ENCODE measurements at regions not wholly inside any gene's neighbourhood (a gene's known extent, or its start where the extent isn't known, plus 50 kb on each side); places are given as distances from the start of the nearest gene placed in this dataset.

DNA sequence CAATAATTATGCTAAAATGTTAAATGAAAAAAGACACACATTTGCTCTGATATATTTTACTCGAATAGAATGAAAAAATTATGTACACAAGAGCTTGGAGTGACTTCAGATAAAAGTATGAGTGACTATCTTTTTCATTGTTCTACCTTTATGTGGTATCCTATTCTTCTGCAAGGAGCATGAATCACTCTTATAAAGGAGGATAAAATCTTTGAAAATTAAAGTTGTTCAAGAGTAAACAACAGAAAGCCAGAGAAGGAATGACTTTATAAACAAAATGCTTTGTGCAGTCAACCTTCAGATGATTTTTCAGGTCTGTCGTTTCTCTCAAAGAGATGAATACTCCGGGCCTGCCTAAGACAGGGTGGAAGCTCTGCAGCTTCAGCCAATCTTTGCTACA, 215.3 kb downstream of the FOXA2 start:
- TF ChIP-seq TAF1 (conservative IDR thresholded peaks at IDR 0.05), result no peak
- no peak for TF ChIP-seq NR2F2 (IDR thresholded peaks at IDR 0.05)
- TF ChIP-seq FOXA1 (IDR thresholded peaks at IDR 0.05), result no peak
- no peak for TF ChIP-seq HNF4G (IDR thresholded peaks at IDR 0.05)
- no peak for TF ChIP-seq GABPA (IDR thresholded peaks at IDR 0.05 in 1 of 2, conservative IDR thresholded peaks at IDR 0.05 in 1 of 2)
- TF ChIP-seq RXRA (IDR thresholded peaks at IDR 0.05), result no peak
- TF ChIP-seq, protein P1, sequence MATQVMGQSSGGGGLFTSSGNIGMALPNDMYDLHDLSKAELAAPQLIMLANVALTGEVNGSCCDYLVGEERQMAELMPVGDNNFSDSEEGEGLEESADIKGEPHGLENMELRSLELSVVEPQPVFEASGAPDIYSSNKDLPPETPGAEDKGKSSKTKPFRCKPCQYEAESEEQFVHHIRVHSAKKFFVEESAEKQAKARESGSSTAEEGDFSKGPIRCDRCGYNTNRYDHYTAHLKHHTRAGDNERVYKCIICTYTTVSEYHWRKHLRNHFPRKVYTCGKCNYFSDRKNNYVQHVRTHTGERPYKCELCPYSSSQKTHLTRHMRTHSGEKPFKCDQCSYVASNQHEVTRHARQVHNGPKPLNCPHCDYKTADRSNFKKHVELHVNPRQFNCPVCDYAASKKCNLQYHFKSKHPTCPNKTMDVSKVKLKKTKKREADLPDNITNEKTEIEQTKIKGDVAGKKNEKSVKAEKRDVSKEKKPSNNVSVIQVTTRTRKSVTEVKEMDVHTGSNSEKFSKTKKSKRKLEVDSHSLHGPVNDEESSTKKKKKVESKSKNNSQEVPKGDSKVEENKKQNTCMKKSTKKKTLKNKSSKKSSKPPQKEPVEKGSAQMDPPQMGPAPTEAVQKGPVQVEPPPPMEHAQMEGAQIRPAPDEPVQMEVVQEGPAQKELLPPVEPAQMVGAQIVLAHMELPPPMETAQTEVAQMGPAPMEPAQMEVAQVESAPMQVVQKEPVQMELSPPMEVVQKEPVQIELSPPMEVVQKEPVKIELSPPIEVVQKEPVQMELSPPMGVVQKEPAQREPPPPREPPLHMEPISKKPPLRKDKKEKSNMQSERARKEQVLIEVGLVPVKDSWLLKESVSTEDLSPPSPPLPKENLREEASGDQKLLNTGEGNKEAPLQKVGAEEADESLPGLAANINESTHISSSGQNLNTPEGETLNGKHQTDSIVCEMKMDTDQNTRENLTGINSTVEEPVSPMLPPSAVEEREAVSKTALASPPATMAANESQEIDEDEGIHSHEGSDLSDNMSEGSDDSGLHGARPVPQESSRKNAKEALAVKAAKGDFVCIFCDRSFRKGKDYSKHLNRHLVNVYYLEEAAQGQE (IDR thresholded peaks at IDR 0.05), result no peak
- no peak for TF ChIP-seq YY1 (IDR thresholded peaks at IDR 0.05)
- no peak for TF ChIP-seq ATF3 (IDR thresholded peaks at IDR 0.05)
- no peak overlapping the region for H3K27ac ChIP-seq (ENCODE audit: low read depth in 1 of 2, low read length in 2 of 2)
- 74% methylated on average over 3 of the region's 3 CpGs for WGBS
- no peak overlapping the region for H3K9ac ChIP-seq (ENCODE audit: low read depth in 1 of 2, low read length in 2 of 2)
- no peaks in the 10 kb centered on the region for H3K36me3 ChIP-seq (ENCODE audit: control insufficient read depth in 4 of 4, insufficient read depth in 3 of 4, low read depth in 1 of 4, low read length in 3 of 4)
- H3K9me3 ChIP-seq (ENCODE audit: control insufficient read depth in 4 of 4, low read length in 3 of 4), result no peaks in the 10 kb centered on the region
- no peaks in the 10 kb centered on the region for H3K27me3 ChIP-seq (ENCODE audit: control insufficient read depth in 4 of 4, insufficient read depth in 4 of 4, low read length in 3 of 4)
- DNase-seq (ENCODE audit: low spot score), result no peak
- no peaks in the 10 kb centered on the region for H3K4me1 ChIP-seq (ENCODE audit: control insufficient read depth in 4 of 4, insufficient read depth in 4 of 4, low read length in 3 of 4)
- H3K4me3 ChIP-seq (ENCODE audit: low read depth in 1 of 3, low read length in 3 of 3), result no peak overlapping the region

DNA sequence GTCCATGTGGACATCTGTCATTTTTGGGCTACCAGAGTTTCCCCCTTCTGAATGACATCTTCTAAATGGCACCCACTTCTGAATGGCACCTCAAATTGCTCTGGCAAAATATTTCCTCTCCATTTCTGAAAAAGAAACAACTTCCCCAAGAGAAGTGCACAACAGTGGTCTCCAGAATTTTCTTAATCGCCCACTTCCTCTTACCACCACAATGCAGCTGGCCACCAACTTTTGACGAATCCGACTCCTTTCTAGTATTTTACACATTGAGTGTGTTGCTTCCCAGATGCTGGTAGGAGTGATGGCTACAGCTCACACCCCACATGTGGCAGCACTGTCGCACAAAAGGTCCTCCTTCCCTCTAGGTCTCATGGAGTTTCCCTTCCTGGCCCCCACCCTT, 216.1 kb downstream of the FOXA2 start:
- no peaks in the 10 kb centered on the region for H3K4me1 ChIP-seq (ENCODE audit: control insufficient read depth in 4 of 4, insufficient read depth in 4 of 4, low read length in 3 of 4)
- DNase-seq (ENCODE audit: low spot score), result no peak
- no peak for TF ChIP-seq RAD21 (IDR thresholded peaks at IDR 0.05)
- TF ChIP-seq HNF4A (conservative IDR thresholded peaks at IDR 0.05), result no peak
- no peak for TF ChIP-seq NR2F2 (IDR thresholded peaks at IDR 0.05)
- TF ChIP-seq ATF3 (IDR thresholded peaks at IDR 0.05), result no peak
- TF ChIP-seq MAX (IDR thresholded peaks at IDR 0.05), result no peak
- WGBS, result 84% methylated on average over 4 of the region's 4 CpGs
- no peak overlapping the region for H3K27ac ChIP-seq (ENCODE audit: low read depth in 1 of 2, low read length in 2 of 2)
- no peaks in the 10 kb centered on the region for H3K9me3 ChIP-seq (ENCODE audit: control insufficient read depth in 4 of 4, low read length in 3 of 4)
- H3K36me3 ChIP-seq (ENCODE audit: control insufficient read depth in 4 of 4, insufficient read depth in 3 of 4, low read depth in 1 of 4, low read length in 3 of 4), result no peaks in the 10 kb centered on the region
- H3K27me3 ChIP-seq (ENCODE audit: control insufficient read depth in 4 of 4, insufficient read depth in 4 of 4, low read length in 3 of 4), result no peaks in the 10 kb centered on the region
- H3K9ac ChIP-seq (ENCODE audit: low read depth in 1 of 2, low read length in 2 of 2), result no peak overlapping the region
- H3K4me3 ChIP-seq (ENCODE audit: low read depth in 1 of 3, low read length in 3 of 3), result no peak overlapping the region

DNA sequence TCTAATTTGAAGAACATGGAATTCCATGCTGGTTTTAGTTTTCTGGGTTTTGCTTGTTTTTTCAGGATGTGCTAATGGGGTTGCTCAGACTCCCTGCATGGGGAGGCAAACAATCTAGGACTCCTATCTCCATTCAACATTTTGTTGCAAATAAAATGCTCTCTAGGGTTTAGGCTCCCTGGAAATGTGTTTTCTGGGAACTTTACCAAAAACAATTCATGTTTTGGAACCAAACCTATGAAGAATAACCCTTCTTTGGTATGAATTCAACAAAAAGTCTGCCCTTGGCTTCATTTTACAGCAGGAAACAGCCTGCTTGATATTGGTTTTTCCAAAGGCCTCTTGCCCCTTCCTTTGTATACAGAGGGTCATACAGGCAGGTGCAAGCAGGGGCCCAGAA, 217.7 kb downstream of the FOXA2 start:
- H3K4me1 ChIP-seq (ENCODE audit: control insufficient read depth in 4 of 4, insufficient read depth in 4 of 4, low read length in 3 of 4), result no peaks in the 10 kb centered on the region
- H3K9me3 ChIP-seq (ENCODE audit: control insufficient read depth in 4 of 4, low read length in 3 of 4), result no peaks in the 10 kb centered on the region
- DNase-seq (ENCODE audit: low spot score), result no peak
- no peaks in the 10 kb centered on the region for H3K27me3 ChIP-seq (ENCODE audit: control insufficient read depth in 4 of 4, insufficient read depth in 4 of 4, low read length in 3 of 4)
- no peaks in the 10 kb centered on the region for H3K36me3 ChIP-seq (ENCODE audit: control insufficient read depth in 4 of 4, insufficient read depth in 3 of 4, low read depth in 1 of 4, low read length in 3 of 4)
- H3K27ac ChIP-seq (ENCODE audit: low read depth in 1 of 2, low read length in 2 of 2), result no peak overlapping the region
- H3K9ac ChIP-seq (ENCODE audit: low read depth in 1 of 2, low read length in 2 of 2), result no peak overlapping the region
- H3K4me3 ChIP-seq (ENCODE audit: low read depth in 1 of 3, low read length in 3 of 3), result no peak overlapping the region
- TF ChIP-seq FOXA1 (IDR thresholded peaks at IDR 0.05), result no peak
- TF ChIP-seq NR2F2 (IDR thresholded peaks at IDR 0.05), result no peak
- no peak for TF ChIP-seq HNF4A (conservative IDR thresholded peaks at IDR 0.05)
- no peak for TF ChIP-seq FOXA2 (IDR thresholded peaks at IDR 0.05)
- no peak for TF ChIP-seq JUND (IDR thresholded peaks at IDR 0.05)
- no peak for TF ChIP-seq RAD21 (IDR thresholded peaks at IDR 0.05)
- TF ChIP-seq RXRA (IDR thresholded peaks at IDR 0.05), result no peak
- TF ChIP-seq MAX (IDR thresholded peaks at IDR 0.05), result no peak
- no peak for TF ChIP-seq TAF1 (conservative IDR thresholded peaks at IDR 0.05)
- TF ChIP-seq, protein P2, sequence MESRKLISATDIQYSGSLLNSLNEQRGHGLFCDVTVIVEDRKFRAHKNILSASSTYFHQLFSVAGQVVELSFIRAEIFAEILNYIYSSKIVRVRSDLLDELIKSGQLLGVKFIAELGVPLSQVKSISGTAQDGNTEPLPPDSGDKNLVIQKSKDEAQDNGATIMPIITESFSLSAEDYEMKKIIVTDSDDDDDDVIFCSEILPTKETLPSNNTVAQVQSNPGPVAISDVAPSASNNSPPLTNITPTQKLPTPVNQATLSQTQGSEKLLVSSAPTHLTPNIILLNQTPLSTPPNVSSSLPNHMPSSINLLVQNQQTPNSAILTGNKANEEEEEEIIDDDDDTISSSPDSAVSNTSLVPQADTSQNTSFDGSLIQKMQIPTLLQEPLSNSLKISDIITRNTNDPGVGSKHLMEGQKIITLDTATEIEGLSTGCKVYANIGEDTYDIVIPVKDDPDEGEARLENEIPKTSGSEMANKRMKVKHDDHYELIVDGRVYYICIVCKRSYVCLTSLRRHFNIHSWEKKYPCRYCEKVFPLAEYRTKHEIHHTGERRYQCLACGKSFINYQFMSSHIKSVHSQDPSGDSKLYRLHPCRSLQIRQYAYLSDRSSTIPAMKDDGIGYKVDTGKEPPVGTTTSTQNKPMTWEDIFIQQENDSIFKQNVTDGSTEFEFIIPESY (IDR thresholded peaks at IDR 0.05), result no peak
- TF ChIP-seq, protein P1 (IDR thresholded peaks at IDR 0.05), result no peak
- TF ChIP-seq EGR1 (IDR thresholded peaks at IDR 0.05; ENCODE audit: low read depth in 2 of 2), result no peak
- TF ChIP-seq SP1 (IDR thresholded peaks at IDR 0.05), result no peak
- no peak for TF ChIP-seq YY1 (IDR thresholded peaks at IDR 0.05)
- TF ChIP-seq GABPA (IDR thresholded peaks at IDR 0.05 in 1 of 2, conservative IDR thresholded peaks at IDR 0.05 in 1 of 2), result no peak

All from liver (tissue), 7 donors.